Aorta (tissue), 5 donors: ENCODE measurements at regions not wholly inside any gene's neighbourhood (a gene's known extent, or its start where the extent isn't known, plus 50 kb on each side); places are given as distances from the start of the nearest gene placed in this dataset.
"Not testable (repeated sequence)": the region's sequence is repeated elsewhere in the genome, so short reads cannot be mapped to it uniquely, and the experiment has no call there.

ENCODE experiments used
- ATAC-seq: fragments of 200-7000 bp; cut with Tn5 transposase; one replicate; pipeline ENCODE4 v1.9.1; 2022; ENCODE audit warnings: moderate library complexity; ENCODE audit not compliant: low FRiP score
- DNase-seq, 2 donors: peaks; one replicate each; pipeline ENCODE4 v3.0.0-alpha.2; 2020
- H3K27ac ChIP-seq, 2 donors: one replicate each; pipeline ENCODE4 v1.5.1; 2013; ENCODE audit warnings: low read length in 2 of 2, mild to moderate bottlenecking in 2 of 2, moderate library complexity in 2 of 2, control low read depth in 1 of 2, inconsistent platforms in 1 of 2, low read depth in 1 of 2
- H3K27me3 ChIP-seq, 2 donors: one replicate each; pipeline ENCODE4 v1.6.1; 2013; ENCODE audit warnings: control low read depth in 1 of 2, low read length in 1 of 2, mild to moderate bottlenecking in 1 of 2, moderate library complexity in 1 of 2; ENCODE audit not compliant: insufficient read depth in 2 of 2, control insufficient read depth in 1 of 2
- H3K36me3 ChIP-seq, 2 donors: one replicate each; pipeline ENCODE4 v1.6.1; 2013; ENCODE audit warnings: control low read depth in 1 of 2, low read length in 1 of 2, mild to moderate bottlenecking in 1 of 2; ENCODE audit not compliant: insufficient read depth in 2 of 2, control insufficient read depth in 1 of 2
- H3K4me1 ChIP-seq, 2 donors: one replicate each; pipeline ENCODE4 v1.6.1; 2013; ENCODE audit warnings: low read length in 2 of 2, control low read depth in 1 of 2, mild to moderate bottlenecking in 1 of 2, moderate library complexity in 1 of 2; ENCODE audit not compliant: insufficient read depth in 2 of 2, control insufficient read depth in 1 of 2
- H3K4me3 ChIP-seq, 2 donors: one replicate each; pipeline ENCODE4 v1.5.1; 2013; ENCODE audit warnings: low read length in 2 of 2, control low read depth in 1 of 2, mild to moderate bottlenecking in 1 of 2
- H3K9me3 ChIP-seq: one replicate; pipeline ENCODE4 v1.6.1; 2013; ENCODE audit warnings: mild to moderate bottlenecking, low read length; ENCODE audit not compliant: control insufficient read depth
- WGBS, 2 donors: extraction: QIAGEN DNeasy Blood & Tissue Kit; methylation state at CpG; one replicate each; pipeline ENCODE4 v1.1.7; 2013; 5-methylcytosine and 5-hydroxymethylcytosine counted together
- intact Hi-C, 2 donors: fragments of 100-400 bp; cut with DNase I; formaldehyde crosslinking; loops; one replicate each; pipeline versions ENCODE4 v1.14.2 to v1.15.0; 2022
- donor health status: healthy with polysubstance abuse.
- donor health status: Bipolar disorder and iron deficiency.
- donor health status: DM: no; HTN: no; CAD: no.
- donor health status: DM: no; HTN: no; CAD: no.
- donor health status: DM: yes; HTN: yes; CAD: no.

DNA sequence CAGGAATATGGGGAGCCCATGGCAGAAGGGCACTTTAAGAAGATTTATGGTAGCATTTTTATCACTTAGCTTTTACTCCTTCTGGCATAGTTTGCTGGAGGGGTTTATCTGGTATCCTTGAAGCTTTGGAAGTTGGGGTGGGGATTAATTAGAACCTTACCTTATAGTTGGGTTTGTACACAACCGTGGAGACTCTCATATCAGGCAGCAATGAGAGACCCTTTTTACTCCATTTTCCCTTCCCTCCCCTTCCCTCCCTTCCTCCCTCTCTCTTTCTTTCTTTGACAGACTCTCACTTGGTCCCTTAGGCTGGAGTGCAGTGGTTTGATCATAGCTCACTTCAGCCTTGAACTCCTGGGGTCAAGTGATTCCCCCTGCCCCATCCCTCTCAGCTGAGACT is 465.8 kb upstream of the PODXL start:
- Histone ChIP-seq H3K27me3 (no peaks in the 10 kb centered on the region), H3K4me1 (peaks cover 0 to 3% of the 10 kb centered on the region in 2 donors), H3K27ac (no peak overlapping the region), H3K36me3 (no peaks in the 10 kb centered on the region), H3K4me3 (no peak overlapping the region), H3K9me3 (no peaks in the 10 kb centered on the region)
- no peak for ATAC-seq
- no peak for DNase-seq
- 86 to 100% methylated on average over 1 of the region's 1 CpG for WGBS, 2 donors
- intact Hi-C loops = loop anchor here in 1 of 2 donors (5.0 kb wide), 1 partner anchor 120 kb away; no protein-coding TSS in a partner anchor

DNA sequence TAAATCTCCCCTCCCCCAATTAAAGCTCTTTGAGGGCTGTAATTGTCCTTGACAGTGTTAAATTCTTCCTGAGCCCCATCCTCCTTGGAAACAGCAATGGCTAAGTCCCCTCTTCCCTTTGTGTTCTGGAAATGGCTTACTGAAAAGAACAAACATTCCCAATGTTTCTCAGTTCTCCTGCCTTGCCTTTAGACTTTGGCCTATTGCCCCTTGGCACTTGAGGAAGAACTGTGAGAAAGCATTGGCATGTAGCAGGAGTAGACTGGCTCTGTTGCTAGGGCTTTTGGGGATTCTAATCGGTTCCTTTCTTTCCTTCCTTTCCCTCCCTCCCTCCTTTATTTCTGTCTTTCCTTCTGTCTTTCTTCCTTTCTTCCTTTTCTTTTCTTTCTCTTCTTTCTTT is 463.3 kb upstream of the PODXL start:
- 4% methylated on average over 1 of the region's 1 CpG for WGBS, 2 donors
- H3K27ac ChIP-seq = peak overlapping the region in 1 of 2 donors; percentile 14
- peaks cover 0 to 3% of the 10 kb centered on the region in 2 donors for H3K4me1 ChIP-seq
- DNase-seq (no peak), ATAC-seq (no peak)
- intact Hi-C loops = loop anchor here in 1 of 2 donors (5.0 kb wide), 1 partner anchor 123 kb away; no protein-coding TSS in a partner anchor
- H3K27me3 ChIP-seq = no peaks in the 10 kb centered on the region
- H3K36me3 ChIP-seq = no peaks in the 10 kb centered on the region
- no peaks in the 10 kb centered on the region for H3K9me3 ChIP-seq
- no peak overlapping the region for H3K4me3 ChIP-seq

GRCh38 chr7:132009778-132010177 is 453.4 kb upstream of the PODXL start:
- peaks cover 0 to 1% of the 10 kb centered on the region in 2 donors for H3K4me1 ChIP-seq
- intact Hi-C loops = loop anchor here in 1 of 2 donors (10.0 kb wide), 1 partner anchor 55 kb away; no protein-coding TSS in a partner anchor
- WGBS, 2 donors = 38 to 48% methylated on average over 4 of the region's 4 CpGs

GRCh38 chr7:132004529-132004928 is 448.1 kb upstream of the PODXL start:
- DNase-seq = no peak
- no peak overlapping the region for H3K4me3 ChIP-seq
- H3K9me3 ChIP-seq = no peaks in the 10 kb centered on the region
- no peaks in the 10 kb centered on the region for H3K4me1 ChIP-seq
- ATAC-seq = no peak
- WGBS, 2 donors = 65 to 69% methylated on average over 5 of the region's 5 CpGs
- intact Hi-C loops = loop anchor here in 1 of 2 donors (10.0 kb wide), 1 partner anchor 50 kb away; no protein-coding TSS in a partner anchor
- no peaks in the 10 kb centered on the region for H3K27me3 ChIP-seq
- no peaks in the 10 kb centered on the region for H3K36me3 ChIP-seq
- H3K27ac ChIP-seq = no peak overlapping the region

More at GRCh38 chr7:132009778-132010177, 453.4 kb upstream of the PODXL start:
- H3K27ac ChIP-seq = no peak overlapping the region
- H3K9me3 ChIP-seq = no peaks in the 10 kb centered on the region
- H3K27me3 ChIP-seq = no peaks in the 10 kb centered on the region
- no peaks in the 10 kb centered on the region for H3K36me3 ChIP-seq
- ATAC-seq = no peak
- H3K4me3 ChIP-seq = no peak overlapping the region
- peak in 1 of 2 donors; percentile 55 for DNase-seq

GRCh38 chr7:132002343-132002968 is 446.0 kb upstream of the PODXL start:
- H3K27ac ChIP-seq = no peak overlapping the region
- ATAC-seq = no peak
- H3K36me3 ChIP-seq = no peaks in the 10 kb centered on the region
- no peaks in the 10 kb centered on the region for H3K9me3 ChIP-seq
- H3K4me3 ChIP-seq = no peak overlapping the region
- no peak for DNase-seq
- no peaks in the 10 kb centered on the region for H3K4me1 ChIP-seq
- intact Hi-C loops = loop anchor here in 1 of 2 donors (10.0 kb wide), 1 partner anchor 48 kb away; no protein-coding TSS in a partner anchor
- no peaks in the 10 kb centered on the region for H3K27me3 ChIP-seq
- 81 to 92% methylated on average over 3 of the region's 3 CpGs for WGBS, 2 donors

DNA sequence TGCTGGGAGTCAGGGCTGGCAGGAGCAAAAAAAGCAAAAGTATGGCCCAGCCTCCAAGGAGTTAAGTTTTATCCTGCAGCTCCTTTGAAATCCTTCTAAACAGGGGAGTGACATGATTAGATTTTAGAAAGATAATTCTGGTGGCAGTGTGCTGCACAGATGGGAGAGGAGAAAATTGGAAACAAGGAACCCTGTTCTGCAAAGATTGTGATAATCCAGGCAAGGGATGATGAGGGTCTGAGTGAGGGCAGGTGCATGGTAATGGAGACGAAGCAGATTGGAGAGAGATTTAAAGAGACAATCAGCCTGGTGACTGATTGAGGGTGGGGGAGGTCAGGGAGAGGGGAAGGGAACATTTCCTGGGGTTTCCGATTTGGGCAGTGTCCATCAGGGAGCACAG is 444.7 kb upstream of the PODXL start:
- H3K4me3 ChIP-seq = no peak overlapping the region
- no peak for ATAC-seq
- no peak for DNase-seq
- H3K9me3 ChIP-seq = no peaks in the 10 kb centered on the region
- H3K27ac ChIP-seq = no peak overlapping the region
- no peaks in the 10 kb centered on the region for H3K27me3 ChIP-seq
- intact Hi-C loops = loop anchor here in 1 of 2 donors (10.0 kb wide), 1 partner anchor 46 kb away; no protein-coding TSS in a partner anchor
- no peaks in the 10 kb centered on the region for H3K36me3 ChIP-seq
- no peaks in the 10 kb centered on the region for H3K4me1 ChIP-seq
- 62 to 63% methylated on average over 2 of the region's 2 CpGs for WGBS, 2 donors

GRCh38 chr7:131999193-131999592 is 442.8 kb upstream of the PODXL start:
- intact Hi-C loops = no loop called here
- no peaks in the 10 kb centered on the region for H3K36me3 ChIP-seq
- 80 to 81% methylated on average over 4 of the region's 4 CpGs for WGBS, 2 donors

GRCh38 chr7:131995324-131995723 is 438.9 kb upstream of the PODXL start:
- Histone ChIP-seq H3K27me3 (no peaks in the 10 kb centered on the region), H3K36me3 (no peaks in the 10 kb centered on the region), H3K27ac (no peak overlapping the region), H3K4me3 (no peak overlapping the region), H3K9me3 (no peaks in the 10 kb centered on the region), H3K4me1 (no peaks in the 10 kb centered on the region)
- 81 to 90% methylated on average over 2 of the region's 2 CpGs for WGBS, 2 donors
- no peak for ATAC-seq
- DNase-seq = no peak
- intact Hi-C loops = no loop called here

More at GRCh38 chr7:131999193-131999592, 442.8 kb upstream of the PODXL start:
- DNase-seq = no peak
- no peaks in the 10 kb centered on the region for H3K9me3 ChIP-seq
- no peaks in the 10 kb centered on the region for H3K27me3 ChIP-seq
- no peak overlapping the region for H3K27ac ChIP-seq
- ATAC-seq = no peak
- no peak overlapping the region for H3K4me3 ChIP-seq
- no peaks in the 10 kb centered on the region for H3K4me1 ChIP-seq

GRCh38 chr7:131981069-131981468 is 424.6 kb upstream of the PODXL start:
- H3K4me3 ChIP-seq, H3K4me1 ChIP-seq, DNase-seq, H3K36me3 ChIP-seq, intact Hi-C loops, H3K27ac ChIP-seq, H3K9me3 ChIP-seq, ATAC-seq, H3K27me3 ChIP-seq: not testable (repeated sequence)
